GM23338 (cell line): ENCODE measurements at regions not wholly inside any gene's neighbourhood (a gene's known extent, or its start where the extent isn't known, plus 50 kb on each side); places are given as distances from the start of the nearest gene placed in this dataset.

Experiments used
- ATAC-seq: fragments of 200-7000 bp; cut with Tn5 transposase; 3 replicates; pipeline ENCODE4 v1.9.1; 2020
- DNase-seq: peaks from one replicate; pipeline ENCODE4 v3.0.0-alpha.2; 2015; ENCODE audit warnings: low spot score
- H2AFZ ChIP-seq: fragments of 200-600 bp; sonication (generic); 2 replicates; pipeline ENCODE4 v1.8.0; 2016; ENCODE audit warnings: antibody characterized with exemption, mild to moderate bottlenecking, moderate library complexity
- H3F3A ChIP-seq: fragments of 200-600 bp; sonication (generic); replicated peaks from 2 replicates; pipeline ENCODE4 v1.8.0; 2017; ENCODE audit warnings: antibody characterized with exemption, mixed run types, low read depth
- H3K27ac ChIP-seq: fragments of 200-600 bp; sonication (generic); 2 replicates; pipeline ENCODE4 v1.6.1; 2016; ENCODE audit warnings: low read depth
- H3K27me3 ChIP-seq: fragments of 200-600 bp; sonication (generic); 2 replicates; pipeline ENCODE4 v1.8.0; 2016; ENCODE audit warnings: mild to moderate bottlenecking, mixed run types, moderate library complexity; ENCODE audit not compliant: insufficient read depth
- H3K36me3 ChIP-seq: fragments of 200-600 bp; sonication (generic); 2 replicates; pipeline ENCODE4 v1.8.0; 2016; ENCODE audit warnings: mild to moderate bottlenecking; ENCODE audit not compliant: insufficient read depth
- H3K4me1 ChIP-seq: fragments of 200-600 bp; sonication (generic); 2 replicates; pipeline ENCODE4 v1.8.0; 2016; ENCODE audit warnings: mild to moderate bottlenecking, moderate library complexity; ENCODE audit not compliant: insufficient read depth
- H3K4me2 ChIP-seq: fragments of 200-600 bp; sonication (generic); 2 replicates; pipeline ENCODE4 v1.7.1; 2017; ENCODE audit warnings: mixed run types
- H3K4me3 ChIP-seq: fragments of 200-600 bp; sonication (generic); 2 replicates; pipeline ENCODE4 v1.6.1; 2016; ENCODE audit warnings: mixed run types
- H3K79me2 ChIP-seq: fragments of 200-600 bp; sonication (generic); replicated peaks from 2 replicates; pipeline ENCODE4 v1.8.0; 2017; ENCODE audit warnings: mild to moderate bottlenecking; ENCODE audit not compliant: insufficient read depth
- H3K9me2 ChIP-seq: fragments of 200-600 bp; sonication (generic); 2 replicates; pipeline ENCODE4 v1.8.0; 2017; ENCODE audit not compliant: insufficient read depth
- H4K20me1 ChIP-seq: fragments of 200-600 bp; sonication (generic); replicated peaks from 2 replicates; pipeline ENCODE4 v1.8.0; 2017; ENCODE audit warnings: mild to moderate bottlenecking; ENCODE audit not compliant: insufficient read depth
- H3K27ac Mint-ChIP-seq: 2 replicates; pipeline ENCODE4 v1.8.0; 2020; ENCODE audit warnings: inconsistent platforms, mild to moderate bottlenecking, moderate library complexity, mixed read lengths
- H3K27me3 Mint-ChIP-seq: 3 replicates; pipeline ENCODE4 v1.8.0; 2022; ENCODE audit warnings: low read depth, mild to moderate bottlenecking, moderate library complexity, mixed read lengths, inconsistent platforms; ENCODE audit not compliant: insufficient read depth, poor library complexity
- H3K36me3 Mint-ChIP-seq: 3 replicates; pipeline ENCODE4 v1.8.0; 2021; ENCODE audit warnings: low read depth, mild to moderate bottlenecking, inconsistent platforms, moderate library complexity, mixed read lengths
- H3K4me1 Mint-ChIP-seq: 3 replicates; pipeline ENCODE4 v1.8.0; 2020; ENCODE audit warnings: mild to moderate bottlenecking, inconsistent platforms, mixed read lengths
- H3K4me3 Mint-ChIP-seq: 3 replicates; pipeline ENCODE4 v1.8.0; 2021; ENCODE audit warnings: moderate library complexity, mild to moderate bottlenecking, inconsistent platforms, mixed read lengths
- H3K9me3 Mint-ChIP-seq: 3 replicates; pipeline ENCODE4 v1.8.0; 2020; ENCODE audit warnings: moderate library complexity, mild to moderate bottlenecking, inconsistent platforms, mixed read lengths
- CREB1 ChIP-seq: fragments of 250-450 bp; sonication (Bioruptor Pico); IDR thresholded peaks from 2 replicates; pipeline ENCODE4 v1.5.0; 2020; ENCODE audit warnings: low read depth, mild to moderate bottlenecking, moderate library complexity
- EZH2 ChIP-seq: fragments of 200-600 bp; sonication (generic); IDR thresholded peaks from one replicate; pipeline ENCODE4 v1.8.0; 2017; ENCODE audit warnings: antibody characterized with exemption, mild to moderate bottlenecking, low read depth; ENCODE audit not compliant: unreplicated experiment
- EZH2phosphoT487 ChIP-seq: fragments of 200-600 bp; sonication (generic); IDR thresholded peaks from one replicate; pipeline ENCODE4 v1.8.1; 2018; ENCODE audit warnings: antibody characterized with exemption; ENCODE audit not compliant: unreplicated experiment
- JUNB ChIP-seq: IDR thresholded peaks from one replicate; pipeline ENCODE4 v1.6.1; 2016; ENCODE audit warnings: antibody characterized with exemption; ENCODE audit not compliant: unreplicated experiment
- NANOG ChIP-seq: IDR thresholded peaks from 2 replicates; pipeline ENCODE4 v1.6.1; 2016; ENCODE audit warnings: antibody characterized with exemption, borderline replicate concordance
- POLR2AphosphoS5 ChIP-seq: IDR thresholded peaks from 2 replicates; pipeline ENCODE4 v1.6.1; 2016; ENCODE audit warnings: antibody characterized with exemption, low read depth
- STAT1 ChIP-seq: IDR thresholded peaks from one replicate; pipeline ENCODE4 v1.6.1; 2016; ENCODE audit warnings: antibody characterized with exemption; ENCODE audit not compliant: unreplicated experiment
- ZNF114 ChIP-seq: fragments of 250-450 bp; sonication (Bioruptor Pico); IDR thresholded peaks from 2 replicates; pipeline ENCODE4 v1.5.0; 2020; ENCODE audit warnings: mild to moderate bottlenecking, moderate library complexity
- ZNF331 ChIP-seq: fragments of 250-450 bp; sonication (Bioruptor Pico); IDR thresholded peaks from 2 replicates; pipeline ENCODE4 v1.5.0; 2020; ENCODE audit warnings: low read depth, mild to moderate bottlenecking, moderate library complexity
- TF ChIP-seq, protein P1 (sequence below): fragments of 250-450 bp; sonication (Bioruptor Pico); IDR thresholded peaks from 2 replicates; pipeline ENCODE4 v1.5.0; 2020; ENCODE audit warnings: mild to moderate bottlenecking, moderate library complexity
- TF ChIP-seq, protein P2 (sequence below): IDR thresholded peaks from 2 replicates; pipeline ENCODE4 v1.6.1; 2016; ENCODE audit warnings: antibody characterized with exemption
- TF ChIP-seq, protein P3 (sequence below), 2 experiments: fragments of 200-600 bp in 1 of 2; sonication (generic) in 1 of 2; conservative IDR thresholded peaks; 2 replicates each; pipeline versions ENCODE4 v1.5.1 to v1.6.1; 2016 to 2017; ENCODE audit warnings: antibody characterized with exemption in 2 of 2, low read depth in 2 of 2, mild to moderate bottlenecking in 2 of 2, moderate library complexity in 1 of 2
- TF ChIP-seq, protein P4 (sequence below): IDR thresholded peaks from one replicate; pipeline ENCODE4 v1.6.1; 2018; ENCODE audit warnings: antibody characterized with exemption; ENCODE audit not compliant: unreplicated experiment

DNA sequence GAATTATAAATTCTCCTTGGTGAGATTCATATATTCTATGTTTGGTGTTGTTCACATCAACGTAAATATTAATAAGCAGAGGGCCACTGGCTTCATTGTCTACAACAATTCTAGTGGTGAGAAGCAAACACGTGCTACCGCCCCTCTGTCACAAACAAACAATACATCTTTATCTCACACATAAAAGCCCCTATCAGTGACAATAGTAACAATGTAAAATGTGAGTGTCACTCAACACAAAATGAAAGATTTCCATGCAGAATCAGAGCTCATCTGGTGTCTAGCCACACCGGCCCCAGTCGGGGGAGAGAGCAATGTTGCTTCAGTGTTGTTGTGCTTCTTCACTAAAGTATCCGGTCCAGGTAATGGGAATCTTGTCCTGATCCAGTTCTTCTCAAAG is 932.6 kb downstream of the SOCS6 start:
- Histone ChIP-seq H3K36me3 (peaks cover 9% of the 10 kb centered on the region; the same call in 1 of the 2 replicates), H3K9me2 (no peaks in the 10 kb centered on the region), H2AFZ (no peak overlapping the region), H3K4me2 (no peak overlapping the region), H3K27me3 (no peaks in the 10 kb centered on the region), H3K4me3 (no peak overlapping the region), H3K27ac (no peak overlapping the region), H3K4me1 (no peaks in the 10 kb centered on the region), H3F3A (no peaks in the 10 kb centered on the region), H4K20me1 (no peaks in the 10 kb centered on the region), H3K79me2 (no peaks in the 10 kb centered on the region)
- Mint-ChIP-seq H3K4me1 (no peaks in the 10 kb centered on the region), H3K27ac (no peak overlapping the region), H3K9me3 (peaks cover 95% of the 10 kb centered on the region), H3K27me3 (peaks cover 4% of the 10 kb centered on the region), H3K4me3 (no peak overlapping the region), H3K36me3 (peaks cover 24% of the 10 kb centered on the region)
- TF ChIP-seq STAT1 = no peak
- TF ChIP-seq, protein P1, sequence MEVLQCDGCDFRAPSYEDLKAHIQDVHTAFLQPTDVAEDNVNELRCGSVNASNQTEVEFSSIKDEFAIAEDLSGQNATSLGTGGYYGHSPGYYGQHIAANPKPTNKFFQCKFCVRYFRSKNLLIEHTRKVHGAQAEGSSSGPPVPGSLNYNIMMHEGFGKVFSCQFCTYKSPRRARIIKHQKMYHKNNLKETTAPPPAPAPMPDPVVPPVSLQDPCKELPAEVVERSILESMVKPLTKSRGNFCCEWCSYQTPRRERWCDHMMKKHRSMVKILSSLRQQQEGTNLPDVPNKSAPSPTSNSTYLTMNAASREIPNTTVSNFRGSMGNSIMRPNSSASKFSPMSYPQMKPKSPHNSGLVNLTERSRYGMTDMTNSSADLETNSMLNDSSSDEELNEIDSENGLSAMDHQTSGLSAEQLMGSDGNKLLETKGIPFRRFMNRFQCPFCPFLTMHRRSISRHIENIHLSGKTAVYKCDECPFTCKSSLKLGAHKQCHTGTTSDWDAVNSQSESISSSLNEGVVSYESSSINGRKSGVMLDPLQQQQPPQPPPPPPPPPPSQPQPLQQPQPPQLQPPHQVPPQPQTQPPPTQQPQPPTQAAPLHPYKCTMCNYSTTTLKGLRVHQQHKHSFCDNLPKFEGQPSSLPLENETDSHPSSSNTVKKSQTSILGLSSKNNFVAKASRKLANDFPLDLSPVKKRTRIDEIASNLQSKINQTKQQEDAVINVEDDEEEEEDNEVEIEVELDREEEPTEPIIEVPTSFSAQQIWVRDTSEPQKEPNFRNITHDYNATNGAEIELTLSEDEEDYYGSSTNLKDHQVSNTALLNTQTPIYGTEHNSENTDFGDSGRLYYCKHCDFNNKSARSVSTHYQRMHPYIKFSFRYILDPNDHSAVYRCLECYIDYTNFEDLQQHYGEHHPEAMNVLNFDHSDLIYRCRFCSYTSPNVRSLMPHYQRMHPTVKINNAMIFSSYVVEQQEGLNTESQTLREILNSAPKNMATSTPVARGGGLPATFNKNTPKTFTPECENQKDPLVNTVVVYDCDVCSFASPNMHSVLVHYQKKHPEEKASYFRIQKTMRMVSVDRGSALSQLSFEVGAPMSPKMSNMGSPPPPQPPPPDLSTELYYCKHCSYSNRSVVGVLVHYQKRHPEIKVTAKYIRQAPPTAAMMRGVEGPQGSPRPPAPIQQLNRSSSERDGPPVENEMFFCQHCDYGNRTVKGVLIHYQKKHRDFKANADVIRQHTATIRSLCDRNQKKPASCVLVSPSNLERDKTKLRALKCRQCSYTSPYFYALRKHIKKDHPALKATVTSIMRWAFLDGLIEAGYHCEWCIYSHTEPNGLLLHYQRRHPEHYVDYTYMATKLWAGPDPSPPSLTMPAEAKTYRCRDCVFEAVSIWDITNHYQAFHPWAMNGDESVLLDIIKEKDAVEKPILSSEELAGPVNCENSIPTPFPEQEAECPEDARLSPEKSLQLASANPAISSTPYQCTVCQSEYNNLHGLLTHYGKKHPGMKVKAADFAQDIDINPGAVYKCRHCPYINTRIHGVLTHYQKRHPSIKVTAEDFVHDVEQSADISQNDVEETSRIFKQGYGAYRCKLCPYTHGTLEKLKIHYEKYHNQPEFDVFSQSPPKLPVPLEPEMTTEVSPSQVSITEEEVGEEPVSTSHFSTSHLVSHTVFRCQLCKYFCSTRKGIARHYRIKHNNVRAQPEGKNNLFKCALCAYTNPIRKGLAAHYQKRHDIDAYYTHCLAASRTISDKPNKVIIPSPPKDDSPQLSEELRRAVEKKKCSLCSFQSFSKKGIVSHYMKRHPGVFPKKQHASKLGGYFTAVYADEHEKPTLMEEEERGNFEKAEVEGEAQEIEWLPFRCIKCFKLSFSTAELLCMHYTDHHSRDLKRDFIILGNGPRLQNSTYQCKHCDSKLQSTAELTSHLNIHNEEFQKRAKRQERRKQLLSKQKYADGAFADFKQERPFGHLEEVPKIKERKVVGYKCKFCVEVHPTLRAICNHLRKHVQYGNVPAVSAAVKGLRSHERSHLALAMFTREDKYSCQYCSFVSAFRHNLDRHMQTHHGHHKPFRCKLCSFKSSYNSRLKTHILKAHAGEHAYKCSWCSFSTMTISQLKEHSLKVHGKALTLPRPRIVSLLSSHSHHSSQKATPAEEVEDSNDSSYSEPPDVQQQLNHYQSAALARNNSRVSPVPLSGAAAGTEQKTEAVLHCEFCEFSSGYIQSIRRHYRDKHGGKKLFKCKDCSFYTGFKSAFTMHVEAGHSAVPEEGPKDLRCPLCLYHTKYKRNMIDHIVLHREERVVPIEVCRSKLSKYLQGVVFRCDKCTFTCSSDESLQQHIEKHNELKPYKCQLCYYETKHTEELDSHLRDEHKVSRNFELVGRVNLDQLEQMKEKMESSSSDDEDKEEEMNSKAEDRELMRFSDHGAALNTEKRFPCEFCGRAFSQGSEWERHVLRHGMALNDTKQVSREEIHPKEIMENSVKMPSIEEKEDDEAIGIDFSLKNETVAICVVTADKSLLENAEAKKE (CRISPR knock-in tag) = no peak
- TF ChIP-seq, protein P2, sequence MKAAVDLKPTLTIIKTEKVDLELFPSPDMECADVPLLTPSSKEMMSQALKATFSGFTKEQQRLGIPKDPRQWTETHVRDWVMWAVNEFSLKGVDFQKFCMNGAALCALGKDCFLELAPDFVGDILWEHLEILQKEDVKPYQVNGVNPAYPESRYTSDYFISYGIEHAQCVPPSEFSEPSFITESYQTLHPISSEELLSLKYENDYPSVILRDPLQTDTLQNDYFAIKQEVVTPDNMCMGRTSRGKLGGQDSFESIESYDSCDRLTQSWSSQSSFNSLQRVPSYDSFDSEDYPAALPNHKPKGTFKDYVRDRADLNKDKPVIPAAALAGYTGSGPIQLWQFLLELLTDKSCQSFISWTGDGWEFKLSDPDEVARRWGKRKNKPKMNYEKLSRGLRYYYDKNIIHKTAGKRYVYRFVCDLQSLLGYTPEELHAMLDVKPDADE = no peak
- TF ChIP-seq NANOG = no peak
- no peak for TF ChIP-seq POLR2AphosphoS5
- no peak for TF ChIP-seq EZH2phosphoT487
- no peak for TF ChIP-seq ZNF331 (CRISPR knock-in tag)
- no peak for TF ChIP-seq CREB1
- TF ChIP-seq ZNF114 (CRISPR knock-in tag) = no peak
- TF ChIP-seq EZH2 = no peak
- TF ChIP-seq JUNB = no peak
- TF ChIP-seq, protein P3, sequence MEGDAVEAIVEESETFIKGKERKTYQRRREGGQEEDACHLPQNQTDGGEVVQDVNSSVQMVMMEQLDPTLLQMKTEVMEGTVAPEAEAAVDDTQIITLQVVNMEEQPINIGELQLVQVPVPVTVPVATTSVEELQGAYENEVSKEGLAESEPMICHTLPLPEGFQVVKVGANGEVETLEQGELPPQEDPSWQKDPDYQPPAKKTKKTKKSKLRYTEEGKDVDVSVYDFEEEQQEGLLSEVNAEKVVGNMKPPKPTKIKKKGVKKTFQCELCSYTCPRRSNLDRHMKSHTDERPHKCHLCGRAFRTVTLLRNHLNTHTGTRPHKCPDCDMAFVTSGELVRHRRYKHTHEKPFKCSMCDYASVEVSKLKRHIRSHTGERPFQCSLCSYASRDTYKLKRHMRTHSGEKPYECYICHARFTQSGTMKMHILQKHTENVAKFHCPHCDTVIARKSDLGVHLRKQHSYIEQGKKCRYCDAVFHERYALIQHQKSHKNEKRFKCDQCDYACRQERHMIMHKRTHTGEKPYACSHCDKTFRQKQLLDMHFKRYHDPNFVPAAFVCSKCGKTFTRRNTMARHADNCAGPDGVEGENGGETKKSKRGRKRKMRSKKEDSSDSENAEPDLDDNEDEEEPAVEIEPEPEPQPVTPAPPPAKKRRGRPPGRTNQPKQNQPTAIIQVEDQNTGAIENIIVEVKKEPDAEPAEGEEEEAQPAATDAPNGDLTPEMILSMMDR (conservative IDR thresholded peaks at IDR 0.05; ENCODE audit: low read depth in 2 of 2) = no peak
- TF ChIP-seq, protein P4, sequence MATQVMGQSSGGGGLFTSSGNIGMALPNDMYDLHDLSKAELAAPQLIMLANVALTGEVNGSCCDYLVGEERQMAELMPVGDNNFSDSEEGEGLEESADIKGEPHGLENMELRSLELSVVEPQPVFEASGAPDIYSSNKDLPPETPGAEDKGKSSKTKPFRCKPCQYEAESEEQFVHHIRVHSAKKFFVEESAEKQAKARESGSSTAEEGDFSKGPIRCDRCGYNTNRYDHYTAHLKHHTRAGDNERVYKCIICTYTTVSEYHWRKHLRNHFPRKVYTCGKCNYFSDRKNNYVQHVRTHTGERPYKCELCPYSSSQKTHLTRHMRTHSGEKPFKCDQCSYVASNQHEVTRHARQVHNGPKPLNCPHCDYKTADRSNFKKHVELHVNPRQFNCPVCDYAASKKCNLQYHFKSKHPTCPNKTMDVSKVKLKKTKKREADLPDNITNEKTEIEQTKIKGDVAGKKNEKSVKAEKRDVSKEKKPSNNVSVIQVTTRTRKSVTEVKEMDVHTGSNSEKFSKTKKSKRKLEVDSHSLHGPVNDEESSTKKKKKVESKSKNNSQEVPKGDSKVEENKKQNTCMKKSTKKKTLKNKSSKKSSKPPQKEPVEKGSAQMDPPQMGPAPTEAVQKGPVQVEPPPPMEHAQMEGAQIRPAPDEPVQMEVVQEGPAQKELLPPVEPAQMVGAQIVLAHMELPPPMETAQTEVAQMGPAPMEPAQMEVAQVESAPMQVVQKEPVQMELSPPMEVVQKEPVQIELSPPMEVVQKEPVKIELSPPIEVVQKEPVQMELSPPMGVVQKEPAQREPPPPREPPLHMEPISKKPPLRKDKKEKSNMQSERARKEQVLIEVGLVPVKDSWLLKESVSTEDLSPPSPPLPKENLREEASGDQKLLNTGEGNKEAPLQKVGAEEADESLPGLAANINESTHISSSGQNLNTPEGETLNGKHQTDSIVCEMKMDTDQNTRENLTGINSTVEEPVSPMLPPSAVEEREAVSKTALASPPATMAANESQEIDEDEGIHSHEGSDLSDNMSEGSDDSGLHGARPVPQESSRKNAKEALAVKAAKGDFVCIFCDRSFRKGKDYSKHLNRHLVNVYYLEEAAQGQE = no peak
- no peak for ATAC-seq
- no peak for DNase-seq
